GM23338 (cell line): ENCODE measurements at regions not wholly inside any gene's neighbourhood (a gene's known extent, or its start where the extent isn't known, plus 50 kb on each side); places are given as distances from the start of the nearest gene placed in this dataset.

Experiments used
- ATAC-seq: fragments of 200-7000 bp; cut with Tn5 transposase; 3 replicates; pipeline ENCODE4 v1.9.1; 2020
- DNase-seq: peaks from one replicate; pipeline ENCODE4 v3.0.0-alpha.2; 2015; ENCODE audit warnings: low spot score
- H2AFZ ChIP-seq: fragments of 200-600 bp; sonication (generic); 2 replicates; pipeline ENCODE4 v1.8.0; 2016; ENCODE audit warnings: antibody characterized with exemption, mild to moderate bottlenecking, moderate library complexity
- H3F3A ChIP-seq: fragments of 200-600 bp; sonication (generic); replicated peaks from 2 replicates; pipeline ENCODE4 v1.8.0; 2017; ENCODE audit warnings: antibody characterized with exemption, mixed run types, low read depth
- H3K27ac ChIP-seq: fragments of 200-600 bp; sonication (generic); 2 replicates; pipeline ENCODE4 v1.6.1; 2016; ENCODE audit warnings: low read depth
- H3K27me3 ChIP-seq: fragments of 200-600 bp; sonication (generic); 2 replicates; pipeline ENCODE4 v1.8.0; 2016; ENCODE audit warnings: mild to moderate bottlenecking, mixed run types, moderate library complexity; ENCODE audit not compliant: insufficient read depth
- H3K36me3 ChIP-seq: fragments of 200-600 bp; sonication (generic); 2 replicates; pipeline ENCODE4 v1.8.0; 2016; ENCODE audit warnings: mild to moderate bottlenecking; ENCODE audit not compliant: insufficient read depth
- H3K4me1 ChIP-seq: fragments of 200-600 bp; sonication (generic); 2 replicates; pipeline ENCODE4 v1.8.0; 2016; ENCODE audit warnings: mild to moderate bottlenecking, moderate library complexity; ENCODE audit not compliant: insufficient read depth
- H3K4me2 ChIP-seq: fragments of 200-600 bp; sonication (generic); 2 replicates; pipeline ENCODE4 v1.7.1; 2017; ENCODE audit warnings: mixed run types
- H3K4me3 ChIP-seq: fragments of 200-600 bp; sonication (generic); 2 replicates; pipeline ENCODE4 v1.6.1; 2016; ENCODE audit warnings: mixed run types
- H3K79me2 ChIP-seq: fragments of 200-600 bp; sonication (generic); replicated peaks from 2 replicates; pipeline ENCODE4 v1.8.0; 2017; ENCODE audit warnings: mild to moderate bottlenecking; ENCODE audit not compliant: insufficient read depth
- H3K9me2 ChIP-seq: fragments of 200-600 bp; sonication (generic); 2 replicates; pipeline ENCODE4 v1.8.0; 2017; ENCODE audit not compliant: insufficient read depth
- H4K20me1 ChIP-seq: fragments of 200-600 bp; sonication (generic); replicated peaks from 2 replicates; pipeline ENCODE4 v1.8.0; 2017; ENCODE audit warnings: mild to moderate bottlenecking; ENCODE audit not compliant: insufficient read depth
- H3K27ac Mint-ChIP-seq: 2 replicates; pipeline ENCODE4 v1.8.0; 2020; ENCODE audit warnings: inconsistent platforms, mild to moderate bottlenecking, moderate library complexity, mixed read lengths
- H3K27me3 Mint-ChIP-seq: 3 replicates; pipeline ENCODE4 v1.8.0; 2022; ENCODE audit warnings: low read depth, mild to moderate bottlenecking, moderate library complexity, mixed read lengths, inconsistent platforms; ENCODE audit not compliant: insufficient read depth, poor library complexity
- H3K36me3 Mint-ChIP-seq: 3 replicates; pipeline ENCODE4 v1.8.0; 2021; ENCODE audit warnings: low read depth, mild to moderate bottlenecking, inconsistent platforms, moderate library complexity, mixed read lengths
- H3K4me1 Mint-ChIP-seq: 3 replicates; pipeline ENCODE4 v1.8.0; 2020; ENCODE audit warnings: mild to moderate bottlenecking, inconsistent platforms, mixed read lengths
- H3K4me3 Mint-ChIP-seq: 3 replicates; pipeline ENCODE4 v1.8.0; 2021; ENCODE audit warnings: moderate library complexity, mild to moderate bottlenecking, inconsistent platforms, mixed read lengths
- H3K9me3 Mint-ChIP-seq: 3 replicates; pipeline ENCODE4 v1.8.0; 2020; ENCODE audit warnings: moderate library complexity, mild to moderate bottlenecking, inconsistent platforms, mixed read lengths
- CREB1 ChIP-seq: fragments of 250-450 bp; sonication (Bioruptor Pico); IDR thresholded peaks from 2 replicates; pipeline ENCODE4 v1.5.0; 2020; ENCODE audit warnings: low read depth, mild to moderate bottlenecking, moderate library complexity
- EZH2 ChIP-seq: fragments of 200-600 bp; sonication (generic); IDR thresholded peaks from one replicate; pipeline ENCODE4 v1.8.0; 2017; ENCODE audit warnings: antibody characterized with exemption, mild to moderate bottlenecking, low read depth; ENCODE audit not compliant: unreplicated experiment
- EZH2phosphoT487 ChIP-seq: fragments of 200-600 bp; sonication (generic); IDR thresholded peaks from one replicate; pipeline ENCODE4 v1.8.1; 2018; ENCODE audit warnings: antibody characterized with exemption; ENCODE audit not compliant: unreplicated experiment
- JUNB ChIP-seq: IDR thresholded peaks from one replicate; pipeline ENCODE4 v1.6.1; 2016; ENCODE audit warnings: antibody characterized with exemption; ENCODE audit not compliant: unreplicated experiment
- NANOG ChIP-seq: IDR thresholded peaks from 2 replicates; pipeline ENCODE4 v1.6.1; 2016; ENCODE audit warnings: antibody characterized with exemption, borderline replicate concordance
- POLR2AphosphoS5 ChIP-seq: IDR thresholded peaks from 2 replicates; pipeline ENCODE4 v1.6.1; 2016; ENCODE audit warnings: antibody characterized with exemption, low read depth
- STAT1 ChIP-seq: IDR thresholded peaks from one replicate; pipeline ENCODE4 v1.6.1; 2016; ENCODE audit warnings: antibody characterized with exemption; ENCODE audit not compliant: unreplicated experiment
- ZNF114 ChIP-seq: fragments of 250-450 bp; sonication (Bioruptor Pico); IDR thresholded peaks from 2 replicates; pipeline ENCODE4 v1.5.0; 2020; ENCODE audit warnings: mild to moderate bottlenecking, moderate library complexity
- ZNF331 ChIP-seq: fragments of 250-450 bp; sonication (Bioruptor Pico); IDR thresholded peaks from 2 replicates; pipeline ENCODE4 v1.5.0; 2020; ENCODE audit warnings: low read depth, mild to moderate bottlenecking, moderate library complexity
- TF ChIP-seq, protein P1 (sequence below): fragments of 250-450 bp; sonication (Bioruptor Pico); IDR thresholded peaks from 2 replicates; pipeline ENCODE4 v1.5.0; 2020; ENCODE audit warnings: mild to moderate bottlenecking, moderate library complexity
- TF ChIP-seq, protein P2 (sequence below): IDR thresholded peaks from one replicate; pipeline ENCODE4 v1.6.1; 2018; ENCODE audit warnings: antibody characterized with exemption; ENCODE audit not compliant: unreplicated experiment
- TF ChIP-seq, protein P3 (sequence below): IDR thresholded peaks from 2 replicates; pipeline ENCODE4 v1.6.1; 2016; ENCODE audit warnings: antibody characterized with exemption
- TF ChIP-seq, protein P4 (sequence below), 2 experiments: fragments of 200-600 bp in 1 of 2; sonication (generic) in 1 of 2; conservative IDR thresholded peaks; 2 replicates each; pipeline versions ENCODE4 v1.5.1 to v1.6.1; 2016 to 2017; ENCODE audit warnings: antibody characterized with exemption in 2 of 2, low read depth in 2 of 2, mild to moderate bottlenecking in 2 of 2, moderate library complexity in 1 of 2

DNA sequence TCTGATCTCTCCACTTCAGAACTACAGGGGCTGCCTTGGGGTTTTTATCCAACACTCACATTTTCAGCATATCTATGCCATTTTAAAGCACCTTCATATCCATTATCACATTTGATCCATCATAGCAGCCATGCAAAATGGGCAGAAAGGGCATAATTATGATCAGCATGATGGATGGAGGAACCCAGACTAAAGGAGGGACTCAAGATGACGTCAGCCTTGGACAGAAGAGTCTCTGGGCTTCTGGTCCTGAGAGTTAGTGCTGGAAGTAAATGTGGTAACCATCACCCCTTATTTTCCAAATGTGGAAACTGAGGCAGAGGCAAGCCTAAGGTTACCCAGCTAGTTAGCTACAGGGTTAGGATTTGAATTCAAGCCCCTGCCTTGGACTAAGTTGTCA lies 273.1 kb downstream of the DRD1 start:
- no peak for ATAC-seq

More for the DNA sequence above, 273.1 kb downstream of the DRD1 start:
- Histone ChIP-seq H3F3A (no peaks in the 10 kb centered on the region), H3K79me2 (no peaks in the 10 kb centered on the region), H3K4me1 (no peaks in the 10 kb centered on the region), H2AFZ (no peak overlapping the region), H3K9me2 (no peaks in the 10 kb centered on the region), H3K4me2 (no peak overlapping the region), H3K27me3 (no peaks in the 10 kb centered on the region), H3K36me3 (no peaks in the 10 kb centered on the region), H3K4me3 (no peak overlapping the region), H3K27ac (no peak overlapping the region), H4K20me1 (no peaks in the 10 kb centered on the region)
- Mint-ChIP-seq H3K4me1 (no peaks in the 10 kb centered on the region), H3K27ac (no peak overlapping the region), H3K27me3 (peaks cover 2% of the 10 kb centered on the region), H3K4me3 (no peak overlapping the region), H3K36me3 (no peaks in the 10 kb centered on the region), H3K9me3 (no peaks in the 10 kb centered on the region)
- TF ChIP-seq ZNF331 (CRISPR knock-in tag) (no peak), JUNB (no peak), STAT1 (no peak), EZH2phosphoT487 (no peak), POLR2AphosphoS5 (no peak), ZNF114 (CRISPR knock-in tag) (no peak), EZH2 (no peak), CREB1 (CRISPR knock-in tag) (no peak), NANOG (no peak)
- TF ChIP-seq, protein P1, sequence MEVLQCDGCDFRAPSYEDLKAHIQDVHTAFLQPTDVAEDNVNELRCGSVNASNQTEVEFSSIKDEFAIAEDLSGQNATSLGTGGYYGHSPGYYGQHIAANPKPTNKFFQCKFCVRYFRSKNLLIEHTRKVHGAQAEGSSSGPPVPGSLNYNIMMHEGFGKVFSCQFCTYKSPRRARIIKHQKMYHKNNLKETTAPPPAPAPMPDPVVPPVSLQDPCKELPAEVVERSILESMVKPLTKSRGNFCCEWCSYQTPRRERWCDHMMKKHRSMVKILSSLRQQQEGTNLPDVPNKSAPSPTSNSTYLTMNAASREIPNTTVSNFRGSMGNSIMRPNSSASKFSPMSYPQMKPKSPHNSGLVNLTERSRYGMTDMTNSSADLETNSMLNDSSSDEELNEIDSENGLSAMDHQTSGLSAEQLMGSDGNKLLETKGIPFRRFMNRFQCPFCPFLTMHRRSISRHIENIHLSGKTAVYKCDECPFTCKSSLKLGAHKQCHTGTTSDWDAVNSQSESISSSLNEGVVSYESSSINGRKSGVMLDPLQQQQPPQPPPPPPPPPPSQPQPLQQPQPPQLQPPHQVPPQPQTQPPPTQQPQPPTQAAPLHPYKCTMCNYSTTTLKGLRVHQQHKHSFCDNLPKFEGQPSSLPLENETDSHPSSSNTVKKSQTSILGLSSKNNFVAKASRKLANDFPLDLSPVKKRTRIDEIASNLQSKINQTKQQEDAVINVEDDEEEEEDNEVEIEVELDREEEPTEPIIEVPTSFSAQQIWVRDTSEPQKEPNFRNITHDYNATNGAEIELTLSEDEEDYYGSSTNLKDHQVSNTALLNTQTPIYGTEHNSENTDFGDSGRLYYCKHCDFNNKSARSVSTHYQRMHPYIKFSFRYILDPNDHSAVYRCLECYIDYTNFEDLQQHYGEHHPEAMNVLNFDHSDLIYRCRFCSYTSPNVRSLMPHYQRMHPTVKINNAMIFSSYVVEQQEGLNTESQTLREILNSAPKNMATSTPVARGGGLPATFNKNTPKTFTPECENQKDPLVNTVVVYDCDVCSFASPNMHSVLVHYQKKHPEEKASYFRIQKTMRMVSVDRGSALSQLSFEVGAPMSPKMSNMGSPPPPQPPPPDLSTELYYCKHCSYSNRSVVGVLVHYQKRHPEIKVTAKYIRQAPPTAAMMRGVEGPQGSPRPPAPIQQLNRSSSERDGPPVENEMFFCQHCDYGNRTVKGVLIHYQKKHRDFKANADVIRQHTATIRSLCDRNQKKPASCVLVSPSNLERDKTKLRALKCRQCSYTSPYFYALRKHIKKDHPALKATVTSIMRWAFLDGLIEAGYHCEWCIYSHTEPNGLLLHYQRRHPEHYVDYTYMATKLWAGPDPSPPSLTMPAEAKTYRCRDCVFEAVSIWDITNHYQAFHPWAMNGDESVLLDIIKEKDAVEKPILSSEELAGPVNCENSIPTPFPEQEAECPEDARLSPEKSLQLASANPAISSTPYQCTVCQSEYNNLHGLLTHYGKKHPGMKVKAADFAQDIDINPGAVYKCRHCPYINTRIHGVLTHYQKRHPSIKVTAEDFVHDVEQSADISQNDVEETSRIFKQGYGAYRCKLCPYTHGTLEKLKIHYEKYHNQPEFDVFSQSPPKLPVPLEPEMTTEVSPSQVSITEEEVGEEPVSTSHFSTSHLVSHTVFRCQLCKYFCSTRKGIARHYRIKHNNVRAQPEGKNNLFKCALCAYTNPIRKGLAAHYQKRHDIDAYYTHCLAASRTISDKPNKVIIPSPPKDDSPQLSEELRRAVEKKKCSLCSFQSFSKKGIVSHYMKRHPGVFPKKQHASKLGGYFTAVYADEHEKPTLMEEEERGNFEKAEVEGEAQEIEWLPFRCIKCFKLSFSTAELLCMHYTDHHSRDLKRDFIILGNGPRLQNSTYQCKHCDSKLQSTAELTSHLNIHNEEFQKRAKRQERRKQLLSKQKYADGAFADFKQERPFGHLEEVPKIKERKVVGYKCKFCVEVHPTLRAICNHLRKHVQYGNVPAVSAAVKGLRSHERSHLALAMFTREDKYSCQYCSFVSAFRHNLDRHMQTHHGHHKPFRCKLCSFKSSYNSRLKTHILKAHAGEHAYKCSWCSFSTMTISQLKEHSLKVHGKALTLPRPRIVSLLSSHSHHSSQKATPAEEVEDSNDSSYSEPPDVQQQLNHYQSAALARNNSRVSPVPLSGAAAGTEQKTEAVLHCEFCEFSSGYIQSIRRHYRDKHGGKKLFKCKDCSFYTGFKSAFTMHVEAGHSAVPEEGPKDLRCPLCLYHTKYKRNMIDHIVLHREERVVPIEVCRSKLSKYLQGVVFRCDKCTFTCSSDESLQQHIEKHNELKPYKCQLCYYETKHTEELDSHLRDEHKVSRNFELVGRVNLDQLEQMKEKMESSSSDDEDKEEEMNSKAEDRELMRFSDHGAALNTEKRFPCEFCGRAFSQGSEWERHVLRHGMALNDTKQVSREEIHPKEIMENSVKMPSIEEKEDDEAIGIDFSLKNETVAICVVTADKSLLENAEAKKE (CRISPR knock-in tag) = no peak
- TF ChIP-seq, protein P2, sequence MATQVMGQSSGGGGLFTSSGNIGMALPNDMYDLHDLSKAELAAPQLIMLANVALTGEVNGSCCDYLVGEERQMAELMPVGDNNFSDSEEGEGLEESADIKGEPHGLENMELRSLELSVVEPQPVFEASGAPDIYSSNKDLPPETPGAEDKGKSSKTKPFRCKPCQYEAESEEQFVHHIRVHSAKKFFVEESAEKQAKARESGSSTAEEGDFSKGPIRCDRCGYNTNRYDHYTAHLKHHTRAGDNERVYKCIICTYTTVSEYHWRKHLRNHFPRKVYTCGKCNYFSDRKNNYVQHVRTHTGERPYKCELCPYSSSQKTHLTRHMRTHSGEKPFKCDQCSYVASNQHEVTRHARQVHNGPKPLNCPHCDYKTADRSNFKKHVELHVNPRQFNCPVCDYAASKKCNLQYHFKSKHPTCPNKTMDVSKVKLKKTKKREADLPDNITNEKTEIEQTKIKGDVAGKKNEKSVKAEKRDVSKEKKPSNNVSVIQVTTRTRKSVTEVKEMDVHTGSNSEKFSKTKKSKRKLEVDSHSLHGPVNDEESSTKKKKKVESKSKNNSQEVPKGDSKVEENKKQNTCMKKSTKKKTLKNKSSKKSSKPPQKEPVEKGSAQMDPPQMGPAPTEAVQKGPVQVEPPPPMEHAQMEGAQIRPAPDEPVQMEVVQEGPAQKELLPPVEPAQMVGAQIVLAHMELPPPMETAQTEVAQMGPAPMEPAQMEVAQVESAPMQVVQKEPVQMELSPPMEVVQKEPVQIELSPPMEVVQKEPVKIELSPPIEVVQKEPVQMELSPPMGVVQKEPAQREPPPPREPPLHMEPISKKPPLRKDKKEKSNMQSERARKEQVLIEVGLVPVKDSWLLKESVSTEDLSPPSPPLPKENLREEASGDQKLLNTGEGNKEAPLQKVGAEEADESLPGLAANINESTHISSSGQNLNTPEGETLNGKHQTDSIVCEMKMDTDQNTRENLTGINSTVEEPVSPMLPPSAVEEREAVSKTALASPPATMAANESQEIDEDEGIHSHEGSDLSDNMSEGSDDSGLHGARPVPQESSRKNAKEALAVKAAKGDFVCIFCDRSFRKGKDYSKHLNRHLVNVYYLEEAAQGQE = no peak
- TF ChIP-seq, protein P3, sequence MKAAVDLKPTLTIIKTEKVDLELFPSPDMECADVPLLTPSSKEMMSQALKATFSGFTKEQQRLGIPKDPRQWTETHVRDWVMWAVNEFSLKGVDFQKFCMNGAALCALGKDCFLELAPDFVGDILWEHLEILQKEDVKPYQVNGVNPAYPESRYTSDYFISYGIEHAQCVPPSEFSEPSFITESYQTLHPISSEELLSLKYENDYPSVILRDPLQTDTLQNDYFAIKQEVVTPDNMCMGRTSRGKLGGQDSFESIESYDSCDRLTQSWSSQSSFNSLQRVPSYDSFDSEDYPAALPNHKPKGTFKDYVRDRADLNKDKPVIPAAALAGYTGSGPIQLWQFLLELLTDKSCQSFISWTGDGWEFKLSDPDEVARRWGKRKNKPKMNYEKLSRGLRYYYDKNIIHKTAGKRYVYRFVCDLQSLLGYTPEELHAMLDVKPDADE = no peak
- TF ChIP-seq, protein P4, sequence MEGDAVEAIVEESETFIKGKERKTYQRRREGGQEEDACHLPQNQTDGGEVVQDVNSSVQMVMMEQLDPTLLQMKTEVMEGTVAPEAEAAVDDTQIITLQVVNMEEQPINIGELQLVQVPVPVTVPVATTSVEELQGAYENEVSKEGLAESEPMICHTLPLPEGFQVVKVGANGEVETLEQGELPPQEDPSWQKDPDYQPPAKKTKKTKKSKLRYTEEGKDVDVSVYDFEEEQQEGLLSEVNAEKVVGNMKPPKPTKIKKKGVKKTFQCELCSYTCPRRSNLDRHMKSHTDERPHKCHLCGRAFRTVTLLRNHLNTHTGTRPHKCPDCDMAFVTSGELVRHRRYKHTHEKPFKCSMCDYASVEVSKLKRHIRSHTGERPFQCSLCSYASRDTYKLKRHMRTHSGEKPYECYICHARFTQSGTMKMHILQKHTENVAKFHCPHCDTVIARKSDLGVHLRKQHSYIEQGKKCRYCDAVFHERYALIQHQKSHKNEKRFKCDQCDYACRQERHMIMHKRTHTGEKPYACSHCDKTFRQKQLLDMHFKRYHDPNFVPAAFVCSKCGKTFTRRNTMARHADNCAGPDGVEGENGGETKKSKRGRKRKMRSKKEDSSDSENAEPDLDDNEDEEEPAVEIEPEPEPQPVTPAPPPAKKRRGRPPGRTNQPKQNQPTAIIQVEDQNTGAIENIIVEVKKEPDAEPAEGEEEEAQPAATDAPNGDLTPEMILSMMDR (conservative IDR thresholded peaks at IDR 0.05; ENCODE audit: low read depth in 2 of 2) = no peak
- no peak for DNase-seq
